ENCODE measurements at regions not wholly inside any gene's neighbourhood (a gene's known extent, or its start where the extent isn't known, plus 50 kb on each side); places are given as distances from the start of the nearest gene placed in this dataset.

- no peak overlapping the region for H3K4me3 ChIP-seq
- H3K36me3 ChIP-seq = no peaks in the 10 kb centered on the region
- intact Hi-C loops (cut with DNase I) = no loop called here
- DNase-seq (ENCODE audit: extremely low spot score in 2 of 2) = no peak
- no peaks in the 10 kb centered on the region for H3K4me1 ChIP-seq
- H3K9me3 ChIP-seq = no peaks in the 10 kb centered on the region
- TF ChIP-seq CTCF (IDR thresholded peaks at IDR 0.05) (no peak), POLR2AphosphoS5 (IDR thresholded peaks at IDR 0.05; ENCODE audit: insufficient read depth in 1 of 2, low read depth in 1 of 2) (no peak), POLR2A (IDR thresholded peaks at IDR 0.05) (no peak)
- H3K27ac ChIP-seq = no peak overlapping the region
- no peaks in the 10 kb centered on the region for H3K27me3 ChIP-seq
Measured at GRCh38 chr18:78213361-78213994, 766.1 kb upstream of the SALL3 start.

- Histone ChIP-seq H3K4me1 (no peaks in the 10 kb centered on the region), H3K36me3 (no peaks in the 10 kb centered on the region), H3K9me3 (no peaks in the 10 kb centered on the region), H3K4me3 (no peak overlapping the region), H3K27me3 (no peaks in the 10 kb centered on the region), H3K27ac (no peak overlapping the region)
- TF ChIP-seq POLR2AphosphoS5 (IDR thresholded peaks at IDR 0.05; ENCODE audit: insufficient read depth in 1 of 2, low read depth in 1 of 2) = no peak
- no peak for TF ChIP-seq POLR2A (IDR thresholded peaks at IDR 0.05)
- no peak for TF ChIP-seq CTCF (IDR thresholded peaks at IDR 0.05)
- no peak for DNase-seq (ENCODE audit: extremely low spot score in 2 of 2)
- intact Hi-C loops (cut with DNase I) = no loop called here
Measured at GRCh38 chr18:78221496-78221895, 758.1 kb upstream of the SALL3 start.

GRCh38 chr18:78228974-78229373 is 750.6 kb upstream of the SALL3 start:
- Histone ChIP-seq H3K27me3 (no peaks in the 10 kb centered on the region), H3K27ac (no peak overlapping the region), H3K36me3 (no peaks in the 10 kb centered on the region), H3K4me1 (no peaks in the 10 kb centered on the region), H3K9me3 (no peaks in the 10 kb centered on the region), H3K4me3 (no peak overlapping the region)
- intact Hi-C loops (cut with DNase I) = no loop called here
- peak in 1 of 2 donors; percentile 87 for DNase-seq (ENCODE audit: extremely low spot score in 2 of 2)
- no peak for TF ChIP-seq POLR2AphosphoS5 (IDR thresholded peaks at IDR 0.05; ENCODE audit: insufficient read depth in 1 of 2, low read depth in 1 of 2)
- TF ChIP-seq CTCF (IDR thresholded peaks at IDR 0.05) = no peak
- no peak for TF ChIP-seq POLR2A (IDR thresholded peaks at IDR 0.05)

- H3K36me3 ChIP-seq = no peaks in the 10 kb centered on the region
- H3K27ac ChIP-seq = no peak overlapping the region
- H3K4me3 ChIP-seq = no peak overlapping the region
- no peaks in the 10 kb centered on the region for H3K4me1 ChIP-seq
- H3K27me3 ChIP-seq = no peaks in the 10 kb centered on the region
- DNase-seq (ENCODE audit: extremely low spot score in 2 of 2) = peak in 1 of 2 donors; percentile 93
- intact Hi-C loops (cut with DNase I) = no loop called here
- H3K9me3 ChIP-seq = no peaks in the 10 kb centered on the region
- no peak for TF ChIP-seq CTCF (IDR thresholded peaks at IDR 0.05)
- no peak for TF ChIP-seq POLR2A (IDR thresholded peaks at IDR 0.05)
- TF ChIP-seq POLR2AphosphoS5 (IDR thresholded peaks at IDR 0.05; ENCODE audit: insufficient read depth in 1 of 2, low read depth in 1 of 2) = no peak
Measured at GRCh38 chr18:78230911-78231310, 748.7 kb upstream of the SALL3 start.

GRCh38 chr18:78232196-78232595 is 747.4 kb upstream of the SALL3 start:
- no peaks in the 10 kb centered on the region for H3K27me3 ChIP-seq
- DNase-seq (ENCODE audit: extremely low spot score in 2 of 2) = peak in 1 of 2 donors; percentile 55
- H3K27ac ChIP-seq = no peak overlapping the region
- no peak for TF ChIP-seq POLR2AphosphoS5 (IDR thresholded peaks at IDR 0.05; ENCODE audit: insufficient read depth in 1 of 2, low read depth in 1 of 2)
- no peak for TF ChIP-seq CTCF (IDR thresholded peaks at IDR 0.05)
- TF ChIP-seq POLR2A (IDR thresholded peaks at IDR 0.05) = no peak
- H3K4me3 ChIP-seq = no peak overlapping the region
- H3K4me1 ChIP-seq = no peaks in the 10 kb centered on the region
- H3K9me3 ChIP-seq = no peaks in the 10 kb centered on the region
- H3K36me3 ChIP-seq = no peaks in the 10 kb centered on the region
- intact Hi-C loops (cut with DNase I) = no loop called here

Data from vagina (tissue), 2 donors.